Hepatocyte (in vitro differentiated cells): ENCODE measurements at regions not wholly inside any gene's neighbourhood (a gene's known extent, or its start where the extent isn't known, plus 50 kb on each side); places are given as distances from the start of the nearest gene placed in this dataset.

Source experiments
- DNase-seq: peaks from one replicate; pipeline ENCODE4 v3.0.0-alpha.2; 2016; ENCODE audit warnings: low spot score
- H2AFZ ChIP-seq: fragments of 200-600 bp; sonication (generic); 2 replicates; pipeline ENCODE4 v1.6.0; 2016; ENCODE audit warnings: antibody characterized with exemption, mild to moderate bottlenecking
- H3K27ac ChIP-seq: fragments of 200-600 bp; sonication (generic); 2 replicates; pipeline ENCODE4 v1.5.1; 2016; ENCODE audit warnings: mild to moderate bottlenecking
- H3K27me3 ChIP-seq: fragments of 200-600 bp; sonication (generic); 2 replicates; pipeline ENCODE4 v1.6.1; 2016
- H3K36me3 ChIP-seq: fragments of 200-600 bp; sonication (generic); replicated peaks from 2 replicates; pipeline ENCODE4 v1.5.1; 2016; ENCODE audit warnings: low read depth; ENCODE audit not compliant: insufficient read depth
- H3K4me1 ChIP-seq: fragments of 200-600 bp; sonication (generic); 2 replicates; pipeline ENCODE4 v1.5.1; 2016; ENCODE audit warnings: mild to moderate bottlenecking, moderate library complexity; ENCODE audit not compliant: insufficient read depth
- H3K4me2 ChIP-seq: fragments of 200-600 bp; sonication (generic); 2 replicates; pipeline ENCODE4 v1.6.0; 2016
- H3K4me3 ChIP-seq: fragments of 200-600 bp; sonication (generic); 2 replicates; pipeline ENCODE4 v1.5.1; 2016; ENCODE audit warnings: mild to moderate bottlenecking
- H3K79me2 ChIP-seq: fragments of 200-600 bp; sonication (generic); 2 replicates; pipeline ENCODE4 v1.6.0; 2017; ENCODE audit warnings: mild to moderate bottlenecking
- H3K9me2 ChIP-seq: fragments of 200-600 bp; sonication (generic); replicated peaks from 2 replicates; pipeline ENCODE4 v1.6.0; 2017; ENCODE audit warnings: mild to moderate bottlenecking; ENCODE audit not compliant: insufficient read depth
- H3K9me3 ChIP-seq: fragments of 200-600 bp; sonication (generic); 2 replicates; pipeline ENCODE4 v1.5.1; 2016; ENCODE audit warnings: low read depth, mild to moderate bottlenecking
- H4K20me1 ChIP-seq: fragments of 200-600 bp; sonication (generic); 2 replicates; pipeline ENCODE4 v1.6.0; 2016; ENCODE audit warnings: mild to moderate bottlenecking; ENCODE audit not compliant: insufficient read depth, poor library complexity, severe bottlenecking
- CTCF ChIP-seq: fragments of 200-600 bp; sonication (generic); IDR thresholded peaks from 2 replicates; pipeline ENCODE4 v1.5.1; 2016; ENCODE audit warnings: antibody characterized with exemption, mild to moderate bottlenecking; ENCODE audit not compliant: poor library complexity
- EZH2 ChIP-seq: fragments of 200-600 bp; sonication (generic); IDR thresholded peaks from 2 replicates; pipeline ENCODE4 v1.6.1; 2016; ENCODE audit warnings: antibody characterized with exemption, mild to moderate bottlenecking, borderline replicate concordance
- EZH2phosphoT487 ChIP-seq: fragments of 200-600 bp; sonication (generic); IDR thresholded peaks from one replicate; pipeline ENCODE4 v1.6.1; 2018; ENCODE audit warnings: antibody characterized with exemption, mild to moderate bottlenecking, low read depth, moderate library complexity; ENCODE audit not compliant: unreplicated experiment, severe bottlenecking
- WGBS: methylation state at CpG from one replicate; pipeline ENCODE4 v1.1.6; 2016; ENCODE audit warnings: low lambda C conversion rate; ENCODE audit errors: missing lambda C conversion rate; 5-methylcytosine and 5-hydroxymethylcytosine counted together

GRCh38 chr1:61627365-61627764, 97.6 kb downstream of the TM2D1 start:
- H3K4me3 ChIP-seq, result no peak overlapping the region
- H3K9me2 ChIP-seq, result no peaks in the 10 kb centered on the region
- H4K20me1 ChIP-seq, result no peaks in the 10 kb centered on the region
- H3K36me3 ChIP-seq, result no peaks in the 10 kb centered on the region
- no peaks in the 10 kb centered on the region for H3K4me1 ChIP-seq
- no peaks in the 10 kb centered on the region for H3K79me2 ChIP-seq
- no peak overlapping the region for H3K4me2 ChIP-seq
- no peak overlapping the region for H2AFZ ChIP-seq
- WGBS, result 91% methylated on average over 2 of the region's 2 CpGs
- no peak for DNase-seq
- no peaks in the 10 kb centered on the region for H3K27me3 ChIP-seq
- H3K9me3 ChIP-seq, result no peaks in the 10 kb centered on the region
- no peak overlapping the region for H3K27ac ChIP-seq
- TF ChIP-seq EZH2phosphoT487, result no peak
- no peak for TF ChIP-seq EZH2
- TF ChIP-seq CTCF, result no peak

DNA sequence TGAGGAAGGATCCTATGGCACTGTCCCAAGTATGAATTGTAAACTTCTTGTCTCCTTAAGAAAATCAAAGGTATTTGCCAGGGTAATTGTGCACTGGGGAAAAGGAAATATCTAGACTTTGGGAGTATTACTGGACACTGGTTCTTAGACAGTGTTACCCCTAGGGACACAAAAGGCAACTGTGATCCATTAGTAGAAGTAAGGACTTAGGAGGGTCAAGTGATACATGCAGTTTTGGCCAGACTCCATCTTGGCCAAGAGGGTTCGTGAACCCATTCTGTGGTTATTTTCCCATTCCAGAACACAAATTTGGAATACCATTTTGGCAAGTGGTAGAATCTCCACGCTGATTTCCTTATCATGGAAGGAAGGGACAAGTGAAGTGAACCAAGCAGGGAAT, 98.1 kb downstream of the TM2D1 start:
- H3K79me2 ChIP-seq, result no peaks in the 10 kb centered on the region
- TF ChIP-seq EZH2 (no peak), EZH2phosphoT487 (no peak), CTCF (no peak)

GRCh38 chr1:61623852-61624251, 101.1 kb downstream of the TM2D1 start:
- Histone ChIP-seq H2AFZ (no peak overlapping the region), H4K20me1 (no peaks in the 10 kb centered on the region), H3K4me3 (no peak overlapping the region), H3K4me1 (no peaks in the 10 kb centered on the region), H3K4me2 (no peak overlapping the region), H3K79me2 (no peaks in the 10 kb centered on the region), H3K9me2 (no peaks in the 10 kb centered on the region), H3K27ac (no peak overlapping the region), H3K9me3 (no peaks in the 10 kb centered on the region), H3K36me3 (no peaks in the 10 kb centered on the region), H3K27me3 (no peaks in the 10 kb centered on the region)
- TF ChIP-seq EZH2phosphoT487 (no peak), CTCF (no peak), EZH2 (no peak)
- no peak for DNase-seq
- WGBS, result 96% methylated on average over 2 of the region's 2 CpGs

More for the DNA sequence above, 98.1 kb downstream of the TM2D1 start:
- 96% methylated on average over 2 of the region's 2 CpGs for WGBS
- no peaks in the 10 kb centered on the region for H4K20me1 ChIP-seq
- no peak overlapping the region for H3K4me2 ChIP-seq
- H3K27me3 ChIP-seq, result no peaks in the 10 kb centered on the region
- H3K36me3 ChIP-seq, result no peaks in the 10 kb centered on the region
- no peaks in the 10 kb centered on the region for H3K9me3 ChIP-seq
- H3K4me3 ChIP-seq, result no peak overlapping the region
- no peak for DNase-seq
- no peaks in the 10 kb centered on the region for H3K9me2 ChIP-seq
- no peak overlapping the region for H3K27ac ChIP-seq
- no peak overlapping the region for H2AFZ ChIP-seq
- H3K4me1 ChIP-seq, result no peaks in the 10 kb centered on the region

DNA sequence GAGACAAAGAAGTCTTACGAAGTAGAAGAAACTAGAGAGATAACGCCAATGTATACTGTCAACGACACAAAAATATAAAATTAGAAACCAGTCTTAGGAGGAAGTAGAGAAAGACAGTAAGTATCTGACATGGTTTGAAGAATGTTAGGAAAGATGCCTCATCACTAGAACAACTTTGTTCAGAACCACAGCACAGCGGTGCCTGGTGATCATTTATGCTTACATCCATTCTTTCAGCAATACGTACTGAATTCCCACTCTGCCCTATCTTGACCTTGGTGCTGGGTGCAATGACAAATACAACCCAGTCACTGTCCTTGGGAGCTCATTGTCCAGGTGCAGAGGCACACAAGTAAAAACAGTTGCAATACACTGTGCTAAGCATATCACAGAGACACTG, 104.4 kb downstream of the TM2D1 start:
- Histone ChIP-seq H3K4me1 (no peaks in the 10 kb centered on the region), H3K27ac (no peak overlapping the region), H4K20me1 (no peaks in the 10 kb centered on the region), H3K4me2 (no peak overlapping the region), H3K27me3 (no peaks in the 10 kb centered on the region), H2AFZ (no peak overlapping the region), H3K79me2 (no peaks in the 10 kb centered on the region), H3K36me3 (no peaks in the 10 kb centered on the region), H3K9me3 (no peaks in the 10 kb centered on the region), H3K4me3 (no peak overlapping the region), H3K9me2 (no peaks in the 10 kb centered on the region)
- no peak for DNase-seq
- TF ChIP-seq EZH2phosphoT487 (no peak), CTCF (no peak), EZH2 (no peak)
- WGBS, result 78% methylated on average over 5 of the region's 5 CpGs
